Endothelial cell of umbilical vein (primary cell): ENCODE measurements at regions not wholly inside any gene's neighbourhood (a gene's known extent, or its start where the extent isn't known, plus 50 kb on each side); places are given as distances from the start of the nearest gene placed in this dataset. TPM values are rescaled to one million over a fixed set of nuclear protein-coding genes. Genes with fewer than 3 reads are reported as not detected.

Experiments
- BruUV-seq: library from RNA; stranded (reverse); fragments of 400-500 nt; replicated peaks from 2 replicates; lab custom pipeline; 2021; lab: Mats Ljungman, UMichigan
- CTCF ChIA-PET: fragments of 300-600, 350-600 bp; sonication (Branson Sonifier 250); formaldehyde crosslinking; loops from one replicate; lab custom pipeline; 2021; ENCODE audit warnings: antibody characterized with exemption, inconsistent platforms; lab: Charles Lee
- POLR2A ChIA-PET: fragments of 300-600, 350-600 bp; sonication (Branson Sonifier 250); formaldehyde crosslinking; loops from one replicate; lab custom pipeline; 2021; ENCODE audit warnings: antibody characterized with exemption, inconsistent platforms; lab: Charles Lee
- DNase-seq: peaks from one replicate; pipeline ENCODE4 v3.0.0-alpha.2; 2011; ENCODE audit warnings: low read depth, low spot score
- FAIRE-seq: peaks from 2 replicates; lab custom pipeline; 2011; peaks lifted over from hg19 to GRCh38; lab: Jason Lieb, UNC
- H2AFZ ChIP-seq: 2 replicates; pipeline ENCODE4 v1.6.0; 2012; ENCODE audit warnings: low read depth, low read length, control low read depth, inconsistent platforms
- H3K27ac ChIP-seq: 2 replicates; pipeline ENCODE4 v1.5.1; 2011; ENCODE audit warnings: low read depth, mild to moderate bottlenecking, control low read depth, low read length, moderate library complexity; ENCODE audit not compliant: insufficient read depth
- H3K27me3 ChIP-seq, 2 experiments: 2 replicates each; pipeline versions ENCODE4 v1.6.0 to v1.6.1; 2011; ENCODE audit warnings: low read length in 2 of 2, mixed read lengths in 1 of 2; ENCODE audit not compliant: control insufficient read depth in 2 of 2, insufficient read depth in 2 of 2
- H3K36me3 ChIP-seq, 2 experiments: 2 replicates in 1 of 2; 3 replicates in 1 of 2; pipeline ENCODE4 v1.5.1; 2011; ENCODE audit warnings: low read length in 2 of 2, mild to moderate bottlenecking in 1 of 2, moderate library complexity in 1 of 2; ENCODE audit not compliant: control insufficient read depth in 2 of 2, insufficient read depth in 2 of 2; ENCODE audit errors: extremely low read depth in 1 of 2
- H3K4me1 ChIP-seq: 3 replicates; pipeline ENCODE4 v1.5.1; 2011; ENCODE audit warnings: mild to moderate bottlenecking, low read length; ENCODE audit not compliant: control insufficient read depth, insufficient read depth; ENCODE audit errors: extremely low read depth
- H3K4me2 ChIP-seq: 2 replicates; pipeline ENCODE4 v1.6.1; 2011; ENCODE audit warnings: low read length, control low read depth, mixed read lengths; ENCODE audit not compliant: insufficient read depth
- H3K4me3 ChIP-seq, 3 experiments: fragments of 200-600 bp in 1 of 3; sonication (generic), shearing (Covaris generic) in 1 of 3; replicated peaks in 1 of 3; 2 replicates each; pipeline ENCODE4 v1.5.1; 2011 to 2016; ENCODE audit warnings: control low read depth in 3 of 3, low read length in 3 of 3, mild to moderate bottlenecking in 2 of 3, inconsistent platforms in 1 of 3, low read depth in 1 of 3, moderate library complexity in 1 of 3; ENCODE audit not compliant: insufficient read depth in 1 of 3
- H3K79me2 ChIP-seq: 2 replicates; pipeline ENCODE4 v1.6.0; 2012; ENCODE audit warnings: low read length, inconsistent platforms; ENCODE audit not compliant: control insufficient read depth, insufficient read depth
- H3K9ac ChIP-seq: replicated peaks from 2 replicates; pipeline ENCODE3; 2011; ENCODE audit warnings: low read length, control low read depth; ENCODE audit not compliant: insufficient read depth; ENCODE audit errors: extremely low read depth
- H3K9me1 ChIP-seq: replicated peaks from 3 replicates; pipeline ENCODE4 v1.6.0; 2011; ENCODE audit warnings: mild to moderate bottlenecking, low read length; ENCODE audit not compliant: control insufficient read depth, insufficient read depth; ENCODE audit errors: extremely low read depth
- H3K9me3 ChIP-seq: replicated peaks from 2 replicates; pipeline ENCODE4 v1.5.1; 2012; ENCODE audit warnings: low read length, inconsistent platforms; ENCODE audit not compliant: control insufficient read depth, insufficient read depth
- H4K20me1 ChIP-seq: replicated peaks from 2 replicates; pipeline ENCODE3; 2011; ENCODE audit warnings: mild to moderate bottlenecking, low read length; ENCODE audit not compliant: control insufficient read depth, insufficient read depth; ENCODE audit errors: extremely low read depth
- CTCF ChIP-seq, 2 donors: IDR thresholded peaks; 1 replicate in 1 of 2; 2 replicates in 1 of 2; pipeline ENCODE4 v1.5.1; 2011; ENCODE audit warnings: low read length in 2 of 2, mild to moderate bottlenecking in 2 of 2, moderate library complexity in 2 of 2, control low read depth in 1 of 2, inconsistent platforms in 1 of 2, low read depth in 1 of 2; ENCODE audit not compliant: insufficient read depth in 1 of 2; ENCODE audit errors: extremely low read depth in 1 of 2
- EZH2 ChIP-seq: IDR thresholded peaks from 2 replicates; pipeline ENCODE4 v1.6.1; 2012; ENCODE audit warnings: borderline replicate concordance, low read depth, mild to moderate bottlenecking, moderate library complexity, low read length, inconsistent platforms; ENCODE audit not compliant: severe bottlenecking
- FOS ChIP-seq: IDR thresholded peaks from 2 replicates; pipeline ENCODE4 v1.6.1; 2011; ENCODE audit warnings: mild to moderate bottlenecking, low read length, moderate library complexity, borderline replicate concordance; ENCODE audit not compliant: insufficient read depth
- GATA2 ChIP-seq: IDR thresholded peaks from 2 replicates; pipeline ENCODE4 v1.7.0; 2011; ENCODE audit warnings: low read depth, mild to moderate bottlenecking, moderate library complexity, mixed read lengths, low read length; ENCODE audit not compliant: insufficient read length, insufficient read depth
- JUN ChIP-seq: IDR thresholded peaks from 2 replicates; pipeline ENCODE4 v1.6.1; 2011; ENCODE audit warnings: borderline replicate concordance, low read depth; ENCODE audit not compliant: insufficient read length, insufficient read depth
- MAX ChIP-seq: IDR thresholded peaks from 2 replicates; pipeline ENCODE4 v1.6.1; 2011; ENCODE audit not compliant: insufficient read depth, insufficient read length
- MYC ChIP-seq: IDR thresholded peaks from one replicate; pipeline ENCODE4 v1.6.1; 2011; ENCODE audit warnings: mild to moderate bottlenecking, low read depth, low read length
- POLR2A ChIP-seq: IDR thresholded peaks from 2 replicates; pipeline ENCODE4 v1.6.1; 2012; ENCODE audit warnings: low read depth, mild to moderate bottlenecking, control low read depth, low read length
- POLR2AphosphoS5 ChIP-seq: IDR thresholded peaks from 2 replicates; pipeline ENCODE4 v1.6.1; 2012; ENCODE audit warnings: low read depth, mild to moderate bottlenecking, control low read depth, low read length, moderate library complexity; ENCODE audit not compliant: insufficient read depth
- dilution Hi-C: fragments of 300-500 bp; cut with MboI; formaldehyde crosslinking; loops from one replicate; pipeline ENCODE4 v1.15.0; 2019; ENCODE audit warnings: low sequenced_read_pairs; ENCODE audit not compliant: extremely low pct_ligation_motif_present
- intact Hi-C: fragments of 100-400 bp; cut with micrococcal nuclease; formaldehyde crosslinking; loops from one replicate; pipeline ENCODE4 v1.10.0; 2022
- small RNA-seq: library from RNA; depleted of rRNA; stranded (forward); fragments of <200 nt; gene quantifications from one replicate; pipeline ENCODE3, GENCODE V24; 2012; ENCODE audit warnings: low replicate concordance, low read depth; ENCODE audit not compliant: insufficient read depth, insufficient read length

- dilution Hi-C loops: no loop called here
These were observed 50.0 kb upstream of the GPR149 start for GRCh38 chr3:154480033-154480432.

More at GRCh38 chr3:154480033-154480432, 50.0 kb upstream of the GPR149 start:
- Histone ChIP-seq H3K9me1 (no peaks in the 10 kb centered on the region), H3K27me3 (no peaks in the 10 kb centered on the region), H3K9ac (no peak overlapping the region), H3K79me2 (no peaks in the 10 kb centered on the region), H3K36me3 (no peaks in the 10 kb centered on the region), H2AFZ (no peak overlapping the region), H3K4me1 (no peaks in the 10 kb centered on the region), H3K4me3 (no peak overlapping the region), H4K20me1 (no peaks in the 10 kb centered on the region), H3K27ac (no peak overlapping the region), H3K9me3 (peaks cover 1% of the 10 kb centered on the region), H3K4me2 (no peak overlapping the region)
- TF ChIP-seq POLR2A: no peak
- TF ChIP-seq FOS: no peak
- no peak for TF ChIP-seq CTCF (IDR thresholded peaks at IDR 0.05; ENCODE audit: extremely low read depth in 1 of 2, insufficient read depth in 1 of 2, low read depth in 1 of 2, low read length in 2 of 2)
- no peak for TF ChIP-seq EZH2
- no peak for TF ChIP-seq JUN
- no peak for TF ChIP-seq MAX
- no peak for TF ChIP-seq POLR2AphosphoS5
- TF ChIP-seq MYC: no peak
- TF ChIP-seq GATA2: no peak
- POLR2A ChIA-PET: no interaction called here
- FAIRE-seq: no peak
- CTCF ChIA-PET: no interaction called here
- intact Hi-C loops: no loop called here
- BruUV-seq: no TSS peak
- no peak for DNase-seq

Small RNAs in the stretch of these regions (small RNA-seq; reads per million reads assigned to genes)
- gene DYNLL1P5: not detected
